HL-60 (cell line): ENCODE measurements at regions not wholly inside any gene's neighbourhood (a gene's known extent, or its start where the extent isn't known, plus 50 kb on each side); places are given as distances from the start of the nearest gene placed in this dataset.

Experiments
- GABPA ChIP-seq: IDR thresholded peaks from 2 replicates; pipeline ENCODE4 v1.6.1; 2012; ENCODE audit warnings: low read depth
- POLR2AphosphoS5 ChIP-seq: IDR thresholded peaks from 2 replicates; pipeline ENCODE4 v1.6.1; 2012; ENCODE audit warnings: low read depth
- SPI1 ChIP-seq: IDR thresholded peaks from 2 replicates; pipeline ENCODE4 v1.6.1; 2012; ENCODE audit warnings: low read depth, mild to moderate bottlenecking, borderline replicate concordance
- TF ChIP-seq, protein P1 (sequence below): IDR thresholded peaks from one replicate; pipeline ENCODE4 v1.5.1; 2011; ENCODE audit warnings: low read length, control low read depth, inconsistent platforms; ENCODE audit not compliant: insufficient read depth
- TF ChIP-seq, protein P2 (sequence below): IDR thresholded peaks from 2 replicates; pipeline ENCODE4 v1.6.1; 2012; ENCODE audit warnings: low read depth; ENCODE audit not compliant: insufficient replicate concordance

DNA sequence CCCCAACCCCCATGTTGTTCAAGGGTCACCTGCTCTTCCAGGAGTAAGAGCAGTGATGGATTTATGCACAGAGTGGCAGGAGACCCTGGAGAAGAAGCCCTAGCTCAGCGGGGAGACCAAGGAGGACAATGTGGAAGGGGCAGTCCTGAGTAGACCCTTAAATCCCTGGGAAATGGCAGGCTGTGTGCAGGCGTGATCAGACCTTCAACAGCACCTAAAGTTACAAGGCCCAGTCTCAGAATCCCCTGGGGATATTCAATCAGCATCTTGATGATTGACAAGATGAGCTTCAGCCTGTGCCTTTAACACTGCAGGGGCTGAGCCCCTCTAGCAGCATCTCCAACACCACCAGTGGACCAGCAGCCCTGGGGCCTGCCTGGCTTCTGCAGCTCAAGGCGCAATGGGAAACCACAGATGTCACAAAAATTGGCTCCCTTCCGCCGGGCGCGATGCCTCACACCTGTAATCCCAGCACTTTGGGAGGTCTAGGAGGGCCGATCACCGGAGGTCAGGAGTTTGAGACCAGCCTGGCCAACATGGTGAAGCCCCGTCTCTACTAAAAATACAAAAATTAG, 60.4 kb downstream of the IRF2BP2 start:
- TF ChIP-seq, protein P1, sequence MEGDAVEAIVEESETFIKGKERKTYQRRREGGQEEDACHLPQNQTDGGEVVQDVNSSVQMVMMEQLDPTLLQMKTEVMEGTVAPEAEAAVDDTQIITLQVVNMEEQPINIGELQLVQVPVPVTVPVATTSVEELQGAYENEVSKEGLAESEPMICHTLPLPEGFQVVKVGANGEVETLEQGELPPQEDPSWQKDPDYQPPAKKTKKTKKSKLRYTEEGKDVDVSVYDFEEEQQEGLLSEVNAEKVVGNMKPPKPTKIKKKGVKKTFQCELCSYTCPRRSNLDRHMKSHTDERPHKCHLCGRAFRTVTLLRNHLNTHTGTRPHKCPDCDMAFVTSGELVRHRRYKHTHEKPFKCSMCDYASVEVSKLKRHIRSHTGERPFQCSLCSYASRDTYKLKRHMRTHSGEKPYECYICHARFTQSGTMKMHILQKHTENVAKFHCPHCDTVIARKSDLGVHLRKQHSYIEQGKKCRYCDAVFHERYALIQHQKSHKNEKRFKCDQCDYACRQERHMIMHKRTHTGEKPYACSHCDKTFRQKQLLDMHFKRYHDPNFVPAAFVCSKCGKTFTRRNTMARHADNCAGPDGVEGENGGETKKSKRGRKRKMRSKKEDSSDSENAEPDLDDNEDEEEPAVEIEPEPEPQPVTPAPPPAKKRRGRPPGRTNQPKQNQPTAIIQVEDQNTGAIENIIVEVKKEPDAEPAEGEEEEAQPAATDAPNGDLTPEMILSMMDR = no peak
- TF ChIP-seq POLR2AphosphoS5 (no peak), GABPA (no peak), SPI1 (no peak)
- TF ChIP-seq, protein P2, sequence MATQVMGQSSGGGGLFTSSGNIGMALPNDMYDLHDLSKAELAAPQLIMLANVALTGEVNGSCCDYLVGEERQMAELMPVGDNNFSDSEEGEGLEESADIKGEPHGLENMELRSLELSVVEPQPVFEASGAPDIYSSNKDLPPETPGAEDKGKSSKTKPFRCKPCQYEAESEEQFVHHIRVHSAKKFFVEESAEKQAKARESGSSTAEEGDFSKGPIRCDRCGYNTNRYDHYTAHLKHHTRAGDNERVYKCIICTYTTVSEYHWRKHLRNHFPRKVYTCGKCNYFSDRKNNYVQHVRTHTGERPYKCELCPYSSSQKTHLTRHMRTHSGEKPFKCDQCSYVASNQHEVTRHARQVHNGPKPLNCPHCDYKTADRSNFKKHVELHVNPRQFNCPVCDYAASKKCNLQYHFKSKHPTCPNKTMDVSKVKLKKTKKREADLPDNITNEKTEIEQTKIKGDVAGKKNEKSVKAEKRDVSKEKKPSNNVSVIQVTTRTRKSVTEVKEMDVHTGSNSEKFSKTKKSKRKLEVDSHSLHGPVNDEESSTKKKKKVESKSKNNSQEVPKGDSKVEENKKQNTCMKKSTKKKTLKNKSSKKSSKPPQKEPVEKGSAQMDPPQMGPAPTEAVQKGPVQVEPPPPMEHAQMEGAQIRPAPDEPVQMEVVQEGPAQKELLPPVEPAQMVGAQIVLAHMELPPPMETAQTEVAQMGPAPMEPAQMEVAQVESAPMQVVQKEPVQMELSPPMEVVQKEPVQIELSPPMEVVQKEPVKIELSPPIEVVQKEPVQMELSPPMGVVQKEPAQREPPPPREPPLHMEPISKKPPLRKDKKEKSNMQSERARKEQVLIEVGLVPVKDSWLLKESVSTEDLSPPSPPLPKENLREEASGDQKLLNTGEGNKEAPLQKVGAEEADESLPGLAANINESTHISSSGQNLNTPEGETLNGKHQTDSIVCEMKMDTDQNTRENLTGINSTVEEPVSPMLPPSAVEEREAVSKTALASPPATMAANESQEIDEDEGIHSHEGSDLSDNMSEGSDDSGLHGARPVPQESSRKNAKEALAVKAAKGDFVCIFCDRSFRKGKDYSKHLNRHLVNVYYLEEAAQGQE = no peak
